WTC11 (cell line): ENCODE measurements at regions not wholly inside any gene's neighbourhood (a gene's known extent, or its start where the extent isn't known, plus 50 kb on each side); places are given as distances from the start of the nearest gene placed in this dataset.

Experiments used
- ATF3 ChIP-seq: sonication (generic); formaldehyde crosslinking; conservative IDR thresholded peaks from 2 replicates; pipeline ENCODE4 v1.8.1; 2022; ENCODE audit warnings: mild to moderate bottlenecking, missing genetic modification reagents
- CTCF ChIP-seq: fragments of 200-600 bp; IDR thresholded peaks from 2 replicates; pipeline ENCODE4 v1.8.0; 2022; ENCODE audit warnings: antibody characterized with exemption
- E2F1 ChIP-seq: sonication (generic); formaldehyde crosslinking; IDR thresholded peaks from 2 replicates; pipeline ENCODE4 v1.8.0; 2022; ENCODE audit warnings: mild to moderate bottlenecking, missing genetic modification reagents
- JUN ChIP-seq: sonication (generic); formaldehyde crosslinking; IDR thresholded peaks from 2 replicates; pipeline ENCODE4 v1.8.0; 2023; ENCODE audit warnings: mild to moderate bottlenecking, missing genetic modification reagents

GRCh38 chr10:62978482-62978881 lies 154.6 kb upstream of the NRBF2 start:
- no peak for TF ChIP-seq JUN
- no peak for TF ChIP-seq CTCF
- no peak for TF ChIP-seq ATF3 (CRISPR knock-in tag)
- no peak for TF ChIP-seq E2F1 (CRISPR knock-in tag)
